ENCODE measurements at regions not wholly inside any gene's neighbourhood (a gene's known extent, or its start where the extent isn't known, plus 50 kb on each side); places are given as distances from the start of the nearest gene placed in this dataset.

- no peak; the same call in 1 of the 2 replicates for ATAC-seq
- H3K9ac ChIP-seq (ENCODE audit: low read length) = no peak overlapping the region
- no peaks in the 10 kb centered on the region for H3K9me3 ChIP-seq (ENCODE audit: low read length)
- ChIA-PET CTCF (no interaction called here), POLR2A (ENCODE audit: unreplicated experiment) (no interaction called here)
- H3K27ac ChIP-seq (ENCODE audit: low read length) = no peak overlapping the region
- intact Hi-C loops (cut with micrococcal nuclease) = no loop called here
- no peaks in the 10 kb centered on the region for H3K27me3 ChIP-seq (ENCODE audit: low read length)
- H3F3A ChIP-seq (ENCODE audit: low read length, unreplicated experiment) = no peaks in the 10 kb centered on the region
- H2AFZ ChIP-seq (ENCODE audit: low read length) = no peak overlapping the region
- no TSS peak for BruUV-seq (replicated peaks)
- H3K4me3 ChIP-seq (ENCODE audit: low read length) = no peak overlapping the region
- peak; percentile 17 for DNase-seq
- H3K79me2 ChIP-seq (ENCODE audit: low read length) = no peaks in the 10 kb centered on the region
- no peak overlapping the region for H3K4me2 ChIP-seq (ENCODE audit: low read length)
- no peaks in the 10 kb centered on the region for H3K9me2 ChIP-seq (replicated peaks; ENCODE audit: low read length)
- no peaks in the 10 kb centered on the region for H4K20me1 ChIP-seq (ENCODE audit: low read length)
- no peaks in the 10 kb centered on the region for H3K4me1 ChIP-seq (ENCODE audit: insufficient read depth, low read length)
- H3K36me3 ChIP-seq (ENCODE audit: low read depth, low read length) = no peaks in the 10 kb centered on the region
- no peak for TF ChIP-seq EZH2phosphoT487 (IDR thresholded peaks at IDR 0.05; ENCODE audit: borderline replicate concordance, low read length)
- no peak for TF ChIP-seq CTCF (conservative IDR thresholded peaks at IDR 0.05; ENCODE audit: low read depth, low read length)
- TF ChIP-seq EZH2 (IDR thresholded peaks at IDR 0.05; ENCODE audit: low read length, unreplicated experiment) = no peak
These were observed 110.2 kb upstream of the FAM20C start for GRCh38 chr7:81926-82756.

- no peak for DNase-seq
- H3K9me3 ChIP-seq (ENCODE audit: low read length) = no peaks in the 10 kb centered on the region
- H4K20me1 ChIP-seq (ENCODE audit: low read length) = no peaks in the 10 kb centered on the region
- no peaks in the 10 kb centered on the region for H3K9me2 ChIP-seq (replicated peaks; ENCODE audit: low read length)
- no peaks in the 10 kb centered on the region for H3F3A ChIP-seq (ENCODE audit: low read length, unreplicated experiment)
- ChIA-PET CTCF (no interaction called here), POLR2A (ENCODE audit: unreplicated experiment) (no interaction called here)
- no peak overlapping the region for H3K4me3 ChIP-seq (ENCODE audit: low read length)
- H3K36me3 ChIP-seq (ENCODE audit: low read depth, low read length) = no peaks in the 10 kb centered on the region
- H3K4me2 ChIP-seq (ENCODE audit: low read length) = no peak overlapping the region
- TF ChIP-seq EZH2 (IDR thresholded peaks at IDR 0.05; ENCODE audit: low read length, unreplicated experiment) = no peak
- TF ChIP-seq EZH2phosphoT487 (IDR thresholded peaks at IDR 0.05; ENCODE audit: borderline replicate concordance, low read length) = no peak
- no peak for TF ChIP-seq CTCF (conservative IDR thresholded peaks at IDR 0.05; ENCODE audit: low read depth, low read length)
- H2AFZ ChIP-seq (ENCODE audit: low read length) = no peak overlapping the region
- H3K27me3 ChIP-seq (ENCODE audit: low read length) = no peaks in the 10 kb centered on the region
- no peak for ATAC-seq
- H3K4me1 ChIP-seq (ENCODE audit: insufficient read depth, low read length) = no peaks in the 10 kb centered on the region
- no TSS peak for BruUV-seq (replicated peaks)
- no peaks in the 10 kb centered on the region for H3K79me2 ChIP-seq (ENCODE audit: low read length)
- no peak overlapping the region for H3K9ac ChIP-seq (ENCODE audit: low read length)
- H3K27ac ChIP-seq (ENCODE audit: low read length) = no peak overlapping the region
- intact Hi-C loops (cut with micrococcal nuclease) = no loop called here
These were observed 109.6 kb upstream of the FAM20C start for GRCh38 chr7:82757-83155.

- no peaks in the 10 kb centered on the region for H3K79me2 ChIP-seq (ENCODE audit: low read length)
- H3K27ac ChIP-seq (ENCODE audit: low read length) = no peak overlapping the region
- ChIA-PET CTCF (no interaction called here), POLR2A (ENCODE audit: unreplicated experiment) (no interaction called here)
- H3K27me3 ChIP-seq (ENCODE audit: low read length) = no peaks in the 10 kb centered on the region
- no peak overlapping the region for H3K9ac ChIP-seq (ENCODE audit: low read length)
- DNase-seq (no peak), ATAC-seq (no peak)
- H3K36me3 ChIP-seq (ENCODE audit: low read depth, low read length) = no peaks in the 10 kb centered on the region
- no peak for TF ChIP-seq CTCF (conservative IDR thresholded peaks at IDR 0.05; ENCODE audit: low read depth, low read length)
- no peak for TF ChIP-seq EZH2 (IDR thresholded peaks at IDR 0.05; ENCODE audit: low read length, unreplicated experiment)
- TF ChIP-seq EZH2phosphoT487 (IDR thresholded peaks at IDR 0.05; ENCODE audit: borderline replicate concordance, low read length) = no peak
- no peaks in the 10 kb centered on the region for H4K20me1 ChIP-seq (ENCODE audit: low read length)
- H3K4me3 ChIP-seq (ENCODE audit: low read length) = no peak overlapping the region
- no TSS peak for BruUV-seq (replicated peaks)
- no peak overlapping the region for H3K4me2 ChIP-seq (ENCODE audit: low read length)
- no peaks in the 10 kb centered on the region for H3K9me2 ChIP-seq (replicated peaks; ENCODE audit: low read length)
- H3K4me1 ChIP-seq (ENCODE audit: insufficient read depth, low read length) = no peaks in the 10 kb centered on the region
- no peak overlapping the region for H2AFZ ChIP-seq (ENCODE audit: low read length)
- intact Hi-C loops (cut with micrococcal nuclease) = no loop called here
- H3K9me3 ChIP-seq (ENCODE audit: low read length) = no peaks in the 10 kb centered on the region
- H3F3A ChIP-seq (ENCODE audit: low read length, unreplicated experiment) = no peaks in the 10 kb centered on the region
These were observed 108.9 kb upstream of the FAM20C start for GRCh38 chr7:83441-83840.
